Glomerular visceral epithelial cell (primary cell): ENCODE measurements at regions not wholly inside any gene's neighbourhood (a gene's known extent, or its start where the extent isn't known, plus 50 kb on each side); places are given as distances from the start of the nearest gene placed in this dataset.
"Not testable (repeated sequence)": the region's sequence is repeated elsewhere in the genome, so short reads cannot be mapped to it uniquely, and the experiment has no call there.

Source experiments
- DNase-seq: peaks from one replicate; pipeline ENCODE4 v3.0.0-alpha.2; 2016; ENCODE audit errors: extremely low spot score

DNA sequence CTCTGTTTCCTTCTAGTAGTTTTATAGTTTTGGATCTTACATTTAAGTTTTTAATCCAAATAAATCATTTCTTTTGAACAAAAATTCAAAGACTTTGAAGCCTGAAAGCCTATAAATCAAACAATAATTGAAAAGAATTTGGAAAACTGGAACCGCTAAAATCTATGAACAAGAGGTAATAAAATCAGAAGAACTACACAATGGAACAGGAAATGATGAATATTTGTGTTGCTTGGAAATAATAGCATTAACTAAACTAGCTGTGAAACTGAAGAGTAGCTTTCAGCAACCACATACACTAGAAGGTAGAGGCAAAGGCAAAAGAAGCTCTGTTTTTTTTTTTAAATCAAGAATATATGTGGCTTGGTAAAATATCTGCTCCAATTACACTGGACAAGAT is 147.9 kb upstream of the ABI3BP start:
- no peak for DNase-seq

GRCh38 chr3:101138817-101139216 is 145.6 kb upstream of the ABI3BP start:
- DNase-seq = no peak

GRCh38 chr3:101134331-101134730 is 141.1 kb upstream of the ABI3BP start:
- no peak for DNase-seq

- no peak for DNase-seq
Measured at GRCh38 chr3:101133652-101134051, 140.4 kb upstream of the ABI3BP start.

DNA sequence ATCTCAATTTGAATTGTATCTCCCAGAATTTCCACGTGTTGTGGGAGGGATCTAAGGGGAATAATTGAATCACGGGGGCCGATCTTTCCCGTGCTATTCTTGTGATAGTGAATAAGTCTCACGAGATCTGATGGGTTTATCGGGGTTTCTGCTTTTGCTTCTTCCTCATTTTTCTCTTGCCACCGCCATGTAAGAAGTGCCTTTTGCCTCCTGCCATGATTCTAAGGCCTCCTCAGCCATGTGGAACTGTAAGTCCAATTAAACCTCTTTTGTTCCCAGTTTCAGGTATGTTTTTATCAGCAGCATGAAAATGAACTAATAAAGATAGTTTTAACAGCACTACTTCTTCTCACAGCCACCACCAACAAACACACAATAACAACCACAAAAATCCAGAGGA is 140.0 kb upstream of the ABI3BP start:
- not testable (repeated sequence) for DNase-seq

DNA sequence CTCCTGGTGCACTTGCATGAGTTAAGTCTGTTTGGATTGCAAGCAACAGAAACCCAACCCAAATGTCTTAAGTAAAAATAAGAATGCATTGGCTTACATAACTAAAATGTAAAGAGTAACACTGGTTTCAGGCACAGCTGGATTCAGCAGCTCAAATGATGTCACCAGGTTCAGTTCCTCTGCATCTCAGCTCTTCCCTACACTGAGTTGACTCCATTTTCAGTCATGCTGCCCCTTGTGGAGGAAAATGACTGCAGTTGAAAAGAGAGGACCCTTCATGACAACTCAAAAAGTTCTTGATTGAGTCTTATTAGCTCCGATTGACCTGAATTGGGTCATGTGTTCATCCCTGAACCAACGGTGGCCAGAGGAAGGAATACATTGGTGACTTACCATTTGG is 138.5 kb upstream of the ABI3BP start:
- DNase-seq = no peak

DNA sequence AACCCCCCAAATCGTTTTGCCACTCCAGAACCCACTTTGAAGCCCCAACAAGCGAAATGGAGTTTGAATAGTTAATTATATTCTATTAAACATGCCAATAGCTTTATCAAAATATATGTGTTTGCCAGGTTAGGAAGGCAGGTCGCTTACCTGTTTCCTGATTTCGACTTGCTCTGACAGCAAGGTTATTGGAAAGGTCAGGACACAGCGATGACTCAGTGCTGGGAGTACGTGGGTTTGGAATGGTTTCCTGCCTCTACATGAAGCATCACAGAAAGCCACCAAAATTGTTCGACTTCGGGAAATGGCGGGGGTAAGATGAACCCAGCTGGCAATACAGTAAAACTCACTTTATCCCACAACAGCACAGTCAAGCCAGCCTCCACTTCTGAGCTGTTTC is 135.6 kb upstream of the ABI3BP start:
- DNase-seq = no peak

- no peak for DNase-seq
Measured at GRCh38 chr3:101128001-101128400, 134.8 kb upstream of the ABI3BP start.

GRCh38 chr3:101124125-101124524 is 130.9 kb upstream of the ABI3BP start:
- no peak for DNase-seq

DNA sequence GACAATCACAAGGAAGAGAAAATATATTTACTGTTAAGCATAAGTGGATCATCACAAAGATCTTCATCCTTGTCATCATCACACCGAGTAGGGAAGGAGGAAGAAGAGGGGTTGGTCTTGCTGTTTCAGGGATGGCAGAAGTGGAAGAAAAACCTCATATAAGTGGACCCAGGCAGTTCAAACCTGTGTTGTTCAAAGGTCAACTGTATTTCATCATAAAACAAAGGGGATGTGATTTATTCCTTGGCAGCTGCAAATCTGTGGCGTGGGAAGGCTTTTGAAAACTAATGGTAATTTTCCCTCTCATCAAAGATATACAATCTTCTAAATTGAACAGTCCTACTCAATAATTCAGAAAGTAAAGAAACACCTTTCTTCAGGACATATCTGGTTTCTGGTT is 129.9 kb upstream of the ABI3BP start:
- DNase-seq = no peak

GRCh38 chr3:101122681-101123080 is 129.5 kb upstream of the ABI3BP start:
- no peak for DNase-seq

DNA sequence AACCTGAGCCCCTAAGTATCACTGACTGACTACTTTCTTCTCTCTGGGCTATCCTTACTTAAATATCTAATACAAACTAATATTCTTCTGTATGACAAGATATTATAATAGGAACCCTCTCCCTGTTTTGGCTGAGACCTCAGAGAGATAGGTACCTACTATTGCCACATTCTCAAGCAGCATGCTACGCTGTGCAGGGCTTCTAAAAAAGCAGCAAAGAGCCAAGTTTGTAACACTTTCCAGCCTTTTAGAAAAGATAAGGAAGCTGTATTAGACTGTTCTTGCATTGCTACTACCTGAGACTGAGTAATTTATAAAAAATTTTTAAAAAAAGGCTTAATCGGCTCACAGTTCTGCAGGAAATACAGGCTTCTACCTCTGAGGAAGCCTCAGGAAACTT is 126.8 kb upstream of the ABI3BP start:
- no peak for DNase-seq

DNA sequence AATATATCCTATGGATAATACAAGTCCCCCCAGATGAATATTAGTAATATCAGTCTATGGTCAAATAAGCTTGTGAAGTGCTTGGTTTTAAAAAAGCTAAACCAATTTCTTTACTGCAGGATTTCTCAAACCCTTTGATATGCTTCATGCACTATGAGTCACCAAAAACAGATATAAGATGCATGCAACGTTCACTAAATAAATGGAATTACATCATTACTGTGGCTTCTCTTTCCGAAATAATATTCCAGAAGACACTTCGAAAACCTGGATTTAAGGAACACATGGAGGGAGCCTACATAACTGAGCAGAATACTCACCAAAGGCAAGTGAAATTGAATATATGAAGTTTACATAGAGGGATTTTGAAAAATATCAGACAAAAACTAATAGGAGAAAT is 126.3 kb upstream of the ABI3BP start:
- DNase-seq = peak; percentile 49

GRCh38 chr3:101117980-101118379 is 124.8 kb upstream of the ABI3BP start:
- DNase-seq = no peak

- DNase-seq = no peak
Measured at GRCh38 chr3:101117465-101117864, 124.2 kb upstream of the ABI3BP start.

GRCh38 chr3:101110295-101110694 is 117.1 kb upstream of the ABI3BP start:
- not testable (repeated sequence) for DNase-seq

- no peak for DNase-seq
Measured at GRCh38 chr3:101104321-101104720, 111.1 kb upstream of the ABI3BP start.

- no peak for DNase-seq
Measured at GRCh38 chr3:101102678-101103296, 109.6 kb upstream of the ABI3BP start.

- no peak for DNase-seq
Measured at GRCh38 chr3:101100361-101101009, 107.3 kb upstream of the ABI3BP start.

- DNase-seq = no peak
Measured at GRCh38 chr3:101099791-101100190, 106.6 kb upstream of the ABI3BP start.

GRCh38 chr3:101096444-101096843 is 103.2 kb upstream of the ABI3BP start:
- DNase-seq = no peak

DNA sequence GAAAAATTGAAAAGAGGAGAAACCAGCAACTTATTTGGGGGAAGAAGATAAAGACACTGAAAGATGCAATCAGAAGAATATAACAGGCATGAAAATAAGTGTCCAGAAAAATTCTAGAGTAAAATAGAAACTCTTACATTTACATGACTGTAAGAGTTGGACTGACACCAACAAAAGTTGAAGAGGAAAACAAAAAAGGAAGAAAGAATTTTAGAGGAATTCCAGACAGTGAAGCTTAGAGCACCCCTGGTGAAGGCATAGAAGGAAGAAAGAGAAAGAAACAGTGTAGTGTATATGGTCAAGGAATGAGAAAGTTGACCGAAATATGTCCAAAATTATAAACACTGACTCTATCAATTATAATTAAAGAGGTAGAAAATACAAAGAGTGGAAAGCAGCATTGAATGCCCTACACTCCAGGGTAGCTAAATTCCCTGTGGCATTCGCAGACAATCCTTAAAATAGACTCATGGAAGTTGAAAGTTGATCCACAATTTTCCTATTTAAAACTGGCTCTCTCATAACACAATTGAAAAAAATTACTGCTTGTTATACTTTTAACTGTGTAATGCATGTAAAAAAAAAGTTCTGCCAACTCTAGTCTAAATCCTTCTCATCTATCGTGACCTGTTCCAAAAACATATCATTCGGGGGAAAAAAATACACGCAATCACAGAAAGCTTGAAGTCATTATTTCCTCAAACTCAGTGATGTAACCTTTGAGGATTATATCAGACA is 102.6 kb upstream of the ABI3BP start:
- DNase-seq = no peak

DNA sequence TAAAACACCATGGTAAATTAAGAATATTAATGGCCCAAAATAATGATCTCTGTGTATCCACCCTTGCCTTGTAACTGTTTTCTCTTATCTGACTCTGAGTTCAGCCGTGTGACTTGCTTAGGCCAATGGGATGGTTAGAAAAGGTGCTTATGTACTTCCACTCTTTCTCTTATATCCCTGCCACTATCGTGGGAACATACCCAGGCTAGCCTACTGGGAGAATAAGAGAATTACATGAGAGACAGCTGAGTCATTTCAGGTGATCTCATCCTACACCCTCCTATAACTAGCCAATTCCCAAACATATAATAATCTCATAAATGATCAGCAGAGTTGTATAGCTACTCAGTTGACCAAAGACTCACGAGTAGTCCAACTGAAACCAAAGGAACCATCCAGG is 98.3 kb upstream of the ABI3BP start:
- peak; percentile 27 for DNase-seq
